ENCODE measurements at regions not wholly inside any gene's neighbourhood (a gene's known extent, or its start where the extent isn't known, plus 50 kb on each side); places are given as distances from the start of the nearest gene placed in this dataset.

DNA sequence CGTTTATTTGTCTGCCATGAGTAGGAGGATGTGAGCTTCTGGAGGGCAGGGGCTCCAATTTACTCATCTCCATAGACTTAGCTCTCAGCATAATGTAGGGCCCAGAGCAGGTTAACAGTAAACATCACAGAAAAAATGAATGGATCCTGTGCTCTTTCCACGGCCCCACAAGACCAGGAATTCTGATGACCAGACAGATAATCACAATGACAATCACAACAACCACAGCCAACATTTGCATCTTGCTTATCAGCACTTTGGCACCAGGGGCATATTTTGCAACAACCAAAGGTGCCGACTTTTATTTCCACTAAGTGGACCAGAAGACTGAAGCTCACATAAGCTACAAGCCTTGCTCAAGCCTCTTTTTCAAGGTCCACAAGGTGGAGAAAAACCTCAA, 68.9 kb upstream of the ANKRD34C start:
- no peak overlapping the region for H3K4me2 ChIP-seq (ENCODE audit: low read length)
- TF ChIP-seq, protein P1, sequence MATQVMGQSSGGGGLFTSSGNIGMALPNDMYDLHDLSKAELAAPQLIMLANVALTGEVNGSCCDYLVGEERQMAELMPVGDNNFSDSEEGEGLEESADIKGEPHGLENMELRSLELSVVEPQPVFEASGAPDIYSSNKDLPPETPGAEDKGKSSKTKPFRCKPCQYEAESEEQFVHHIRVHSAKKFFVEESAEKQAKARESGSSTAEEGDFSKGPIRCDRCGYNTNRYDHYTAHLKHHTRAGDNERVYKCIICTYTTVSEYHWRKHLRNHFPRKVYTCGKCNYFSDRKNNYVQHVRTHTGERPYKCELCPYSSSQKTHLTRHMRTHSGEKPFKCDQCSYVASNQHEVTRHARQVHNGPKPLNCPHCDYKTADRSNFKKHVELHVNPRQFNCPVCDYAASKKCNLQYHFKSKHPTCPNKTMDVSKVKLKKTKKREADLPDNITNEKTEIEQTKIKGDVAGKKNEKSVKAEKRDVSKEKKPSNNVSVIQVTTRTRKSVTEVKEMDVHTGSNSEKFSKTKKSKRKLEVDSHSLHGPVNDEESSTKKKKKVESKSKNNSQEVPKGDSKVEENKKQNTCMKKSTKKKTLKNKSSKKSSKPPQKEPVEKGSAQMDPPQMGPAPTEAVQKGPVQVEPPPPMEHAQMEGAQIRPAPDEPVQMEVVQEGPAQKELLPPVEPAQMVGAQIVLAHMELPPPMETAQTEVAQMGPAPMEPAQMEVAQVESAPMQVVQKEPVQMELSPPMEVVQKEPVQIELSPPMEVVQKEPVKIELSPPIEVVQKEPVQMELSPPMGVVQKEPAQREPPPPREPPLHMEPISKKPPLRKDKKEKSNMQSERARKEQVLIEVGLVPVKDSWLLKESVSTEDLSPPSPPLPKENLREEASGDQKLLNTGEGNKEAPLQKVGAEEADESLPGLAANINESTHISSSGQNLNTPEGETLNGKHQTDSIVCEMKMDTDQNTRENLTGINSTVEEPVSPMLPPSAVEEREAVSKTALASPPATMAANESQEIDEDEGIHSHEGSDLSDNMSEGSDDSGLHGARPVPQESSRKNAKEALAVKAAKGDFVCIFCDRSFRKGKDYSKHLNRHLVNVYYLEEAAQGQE (IDR thresholded peaks at IDR 0.05; ENCODE audit: borderline replicate concordance), result no peak
- TF ChIP-seq, protein P2, sequence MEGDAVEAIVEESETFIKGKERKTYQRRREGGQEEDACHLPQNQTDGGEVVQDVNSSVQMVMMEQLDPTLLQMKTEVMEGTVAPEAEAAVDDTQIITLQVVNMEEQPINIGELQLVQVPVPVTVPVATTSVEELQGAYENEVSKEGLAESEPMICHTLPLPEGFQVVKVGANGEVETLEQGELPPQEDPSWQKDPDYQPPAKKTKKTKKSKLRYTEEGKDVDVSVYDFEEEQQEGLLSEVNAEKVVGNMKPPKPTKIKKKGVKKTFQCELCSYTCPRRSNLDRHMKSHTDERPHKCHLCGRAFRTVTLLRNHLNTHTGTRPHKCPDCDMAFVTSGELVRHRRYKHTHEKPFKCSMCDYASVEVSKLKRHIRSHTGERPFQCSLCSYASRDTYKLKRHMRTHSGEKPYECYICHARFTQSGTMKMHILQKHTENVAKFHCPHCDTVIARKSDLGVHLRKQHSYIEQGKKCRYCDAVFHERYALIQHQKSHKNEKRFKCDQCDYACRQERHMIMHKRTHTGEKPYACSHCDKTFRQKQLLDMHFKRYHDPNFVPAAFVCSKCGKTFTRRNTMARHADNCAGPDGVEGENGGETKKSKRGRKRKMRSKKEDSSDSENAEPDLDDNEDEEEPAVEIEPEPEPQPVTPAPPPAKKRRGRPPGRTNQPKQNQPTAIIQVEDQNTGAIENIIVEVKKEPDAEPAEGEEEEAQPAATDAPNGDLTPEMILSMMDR (IDR thresholded peaks at IDR 0.05; ENCODE audit: poor library complexity, severe bottlenecking), result no peak
- TF ChIP-seq MXI1 (conservative IDR thresholded peaks at IDR 0.05; ENCODE audit: poor library complexity, severe bottlenecking), result no peak
- TF ChIP-seq POLR2AphosphoS5 (IDR thresholded peaks at IDR 0.05), result no peak
- no peak for TF ChIP-seq SMC3 (conservative IDR thresholded peaks at IDR 0.05; ENCODE audit: poor library complexity)
- no peak for TF ChIP-seq EZH2 (IDR thresholded peaks at IDR 0.05; ENCODE audit: borderline replicate concordance, insufficient read depth, low read length, poor library complexity, severe bottlenecking)
- no peak for TF ChIP-seq TAF1 (IDR thresholded peaks at IDR 0.05; ENCODE audit: low read depth)
- no peak for TF ChIP-seq EP300 (conservative IDR thresholded peaks at IDR 0.05; ENCODE audit: poor library complexity, severe bottlenecking)
- no peak for TF ChIP-seq RAD21 (conservative IDR thresholded peaks at IDR 0.05)
- no peak overlapping the region for H2AFZ ChIP-seq (ENCODE audit: low read depth, low read length)
- H3K36me3 ChIP-seq (ENCODE audit: insufficient read depth, low read length), result no peaks in the 10 kb centered on the region
- no peaks in the 10 kb centered on the region for H4K20me1 ChIP-seq (ENCODE audit: insufficient read depth)
- H3K9me2 ChIP-seq (ENCODE audit: insufficient read depth, low read length), result no peaks in the 10 kb centered on the region
- H3K9ac ChIP-seq (ENCODE audit: low read length), result no peak overlapping the region
- no peaks in the 10 kb centered on the region for H3K27me3 ChIP-seq (ENCODE audit: insufficient read depth, low read depth, low read length)
- peaks cover 4% of the 10 kb centered on the region for H3K9me3 ChIP-seq (ENCODE audit: low read length)
- H3K4me3 ChIP-seq (ENCODE audit: low read length), result no peak overlapping the region
- H3K79me2 ChIP-seq (replicated peaks; ENCODE audit: insufficient read depth, low read length), result no peaks in the 10 kb centered on the region
- no peak overlapping the region for H3K27ac ChIP-seq (ENCODE audit: low read length)
- H3F3A ChIP-seq (ENCODE audit: insufficient read depth, low read length, poor library complexity, severe bottlenecking), result no peaks in the 10 kb centered on the region

DNA sequence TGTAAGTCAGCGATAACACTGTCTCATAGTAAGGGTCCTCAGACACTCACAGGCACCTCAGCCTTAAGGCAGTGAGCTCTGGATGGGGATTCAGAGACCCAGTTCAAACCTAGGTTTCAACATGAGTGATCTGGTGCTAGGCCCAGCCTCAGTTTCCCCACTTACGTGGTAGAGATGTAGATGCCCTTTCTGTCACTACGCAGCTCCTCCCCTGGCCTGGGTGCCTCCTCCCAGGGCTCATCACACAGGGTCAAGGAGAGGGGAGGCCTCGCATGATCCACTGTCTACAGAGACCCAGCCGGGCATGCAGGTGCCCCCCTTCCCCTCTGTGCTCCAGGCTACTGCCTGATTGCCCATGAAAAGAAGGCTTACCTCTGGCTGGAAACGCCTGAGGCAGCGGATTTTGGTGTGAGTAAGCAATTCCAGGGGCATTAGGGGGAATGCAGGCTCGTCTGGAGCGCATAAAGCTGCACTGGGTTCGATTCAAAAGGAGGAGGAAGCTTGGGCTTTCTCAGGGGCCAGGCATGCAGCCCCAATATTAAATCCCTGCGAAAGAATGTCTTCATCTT, 69.8 kb upstream of the ANKRD34C start:
- H3K27me3 ChIP-seq (ENCODE audit: insufficient read depth, low read depth, low read length), result no peaks in the 10 kb centered on the region
- peaks cover 4% of the 10 kb centered on the region for H3K9me3 ChIP-seq (ENCODE audit: low read length)
- no peak overlapping the region for H3K4me2 ChIP-seq (ENCODE audit: low read length)
- H4K20me1 ChIP-seq (ENCODE audit: insufficient read depth), result no peaks in the 10 kb centered on the region
- H3K36me3 ChIP-seq (ENCODE audit: insufficient read depth, low read length), result no peaks in the 10 kb centered on the region
- no peak overlapping the region for H3K4me3 ChIP-seq (ENCODE audit: low read length)
- no peaks in the 10 kb centered on the region for H3K9me2 ChIP-seq (ENCODE audit: insufficient read depth, low read length)
- no peaks in the 10 kb centered on the region for H3K79me2 ChIP-seq (replicated peaks; ENCODE audit: insufficient read depth, low read length)
- TF ChIP-seq RAD21 (conservative IDR thresholded peaks at IDR 0.05) (no peak), EZH2 (IDR thresholded peaks at IDR 0.05; ENCODE audit: borderline replicate concordance, insufficient read depth, low read length, poor library complexity, severe bottlenecking) (no peak), EP300 (conservative IDR thresholded peaks at IDR 0.05; ENCODE audit: poor library complexity, severe bottlenecking) (no peak), POLR2AphosphoS5 (IDR thresholded peaks at IDR 0.05) (no peak), TAF1 (IDR thresholded peaks at IDR 0.05; ENCODE audit: low read depth) (no peak), SMC3 (conservative IDR thresholded peaks at IDR 0.05; ENCODE audit: poor library complexity) (no peak), MXI1 (conservative IDR thresholded peaks at IDR 0.05; ENCODE audit: poor library complexity, severe bottlenecking) (no peak)
- TF ChIP-seq, protein P2 (IDR thresholded peaks at IDR 0.05; ENCODE audit: poor library complexity, severe bottlenecking), result no peak
- TF ChIP-seq, protein P1 (IDR thresholded peaks at IDR 0.05; ENCODE audit: borderline replicate concordance), result no peak
- H3F3A ChIP-seq (ENCODE audit: insufficient read depth, low read length, poor library complexity, severe bottlenecking), result no peaks in the 10 kb centered on the region
- no peak overlapping the region for H3K9ac ChIP-seq (ENCODE audit: low read length)
- no peak overlapping the region for H2AFZ ChIP-seq (ENCODE audit: low read depth, low read length)
- H3K27ac ChIP-seq (ENCODE audit: low read length), result no peak overlapping the region

All from neural cell (in vitro differentiated cells).